ENCODE measurements at regions not wholly inside any gene's neighbourhood (a gene's known extent, or its start where the extent isn't known, plus 50 kb on each side); places are given as distances from the start of the nearest gene placed in this dataset.

DNA sequence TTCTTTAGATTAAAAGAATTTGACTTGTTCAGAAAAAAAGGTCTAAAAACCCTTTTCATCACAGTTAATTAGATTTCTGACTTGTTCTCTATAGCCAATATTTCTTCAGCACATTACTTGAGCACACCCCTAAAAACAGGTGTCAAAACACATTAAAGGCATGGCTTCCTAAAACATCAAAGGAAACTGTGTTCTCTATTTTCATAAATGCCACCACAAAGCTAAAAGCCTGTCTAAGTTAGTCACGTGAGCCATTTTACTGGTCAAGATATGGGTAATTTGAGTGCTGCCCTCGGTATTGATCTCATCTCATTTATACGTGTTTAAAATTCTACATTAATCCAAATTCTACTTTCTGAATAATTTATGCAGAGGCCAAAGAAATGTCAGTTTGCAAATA, 580.5 kb downstream of the HAO1 start (continued):
- TF ChIP-seq, protein P1, sequence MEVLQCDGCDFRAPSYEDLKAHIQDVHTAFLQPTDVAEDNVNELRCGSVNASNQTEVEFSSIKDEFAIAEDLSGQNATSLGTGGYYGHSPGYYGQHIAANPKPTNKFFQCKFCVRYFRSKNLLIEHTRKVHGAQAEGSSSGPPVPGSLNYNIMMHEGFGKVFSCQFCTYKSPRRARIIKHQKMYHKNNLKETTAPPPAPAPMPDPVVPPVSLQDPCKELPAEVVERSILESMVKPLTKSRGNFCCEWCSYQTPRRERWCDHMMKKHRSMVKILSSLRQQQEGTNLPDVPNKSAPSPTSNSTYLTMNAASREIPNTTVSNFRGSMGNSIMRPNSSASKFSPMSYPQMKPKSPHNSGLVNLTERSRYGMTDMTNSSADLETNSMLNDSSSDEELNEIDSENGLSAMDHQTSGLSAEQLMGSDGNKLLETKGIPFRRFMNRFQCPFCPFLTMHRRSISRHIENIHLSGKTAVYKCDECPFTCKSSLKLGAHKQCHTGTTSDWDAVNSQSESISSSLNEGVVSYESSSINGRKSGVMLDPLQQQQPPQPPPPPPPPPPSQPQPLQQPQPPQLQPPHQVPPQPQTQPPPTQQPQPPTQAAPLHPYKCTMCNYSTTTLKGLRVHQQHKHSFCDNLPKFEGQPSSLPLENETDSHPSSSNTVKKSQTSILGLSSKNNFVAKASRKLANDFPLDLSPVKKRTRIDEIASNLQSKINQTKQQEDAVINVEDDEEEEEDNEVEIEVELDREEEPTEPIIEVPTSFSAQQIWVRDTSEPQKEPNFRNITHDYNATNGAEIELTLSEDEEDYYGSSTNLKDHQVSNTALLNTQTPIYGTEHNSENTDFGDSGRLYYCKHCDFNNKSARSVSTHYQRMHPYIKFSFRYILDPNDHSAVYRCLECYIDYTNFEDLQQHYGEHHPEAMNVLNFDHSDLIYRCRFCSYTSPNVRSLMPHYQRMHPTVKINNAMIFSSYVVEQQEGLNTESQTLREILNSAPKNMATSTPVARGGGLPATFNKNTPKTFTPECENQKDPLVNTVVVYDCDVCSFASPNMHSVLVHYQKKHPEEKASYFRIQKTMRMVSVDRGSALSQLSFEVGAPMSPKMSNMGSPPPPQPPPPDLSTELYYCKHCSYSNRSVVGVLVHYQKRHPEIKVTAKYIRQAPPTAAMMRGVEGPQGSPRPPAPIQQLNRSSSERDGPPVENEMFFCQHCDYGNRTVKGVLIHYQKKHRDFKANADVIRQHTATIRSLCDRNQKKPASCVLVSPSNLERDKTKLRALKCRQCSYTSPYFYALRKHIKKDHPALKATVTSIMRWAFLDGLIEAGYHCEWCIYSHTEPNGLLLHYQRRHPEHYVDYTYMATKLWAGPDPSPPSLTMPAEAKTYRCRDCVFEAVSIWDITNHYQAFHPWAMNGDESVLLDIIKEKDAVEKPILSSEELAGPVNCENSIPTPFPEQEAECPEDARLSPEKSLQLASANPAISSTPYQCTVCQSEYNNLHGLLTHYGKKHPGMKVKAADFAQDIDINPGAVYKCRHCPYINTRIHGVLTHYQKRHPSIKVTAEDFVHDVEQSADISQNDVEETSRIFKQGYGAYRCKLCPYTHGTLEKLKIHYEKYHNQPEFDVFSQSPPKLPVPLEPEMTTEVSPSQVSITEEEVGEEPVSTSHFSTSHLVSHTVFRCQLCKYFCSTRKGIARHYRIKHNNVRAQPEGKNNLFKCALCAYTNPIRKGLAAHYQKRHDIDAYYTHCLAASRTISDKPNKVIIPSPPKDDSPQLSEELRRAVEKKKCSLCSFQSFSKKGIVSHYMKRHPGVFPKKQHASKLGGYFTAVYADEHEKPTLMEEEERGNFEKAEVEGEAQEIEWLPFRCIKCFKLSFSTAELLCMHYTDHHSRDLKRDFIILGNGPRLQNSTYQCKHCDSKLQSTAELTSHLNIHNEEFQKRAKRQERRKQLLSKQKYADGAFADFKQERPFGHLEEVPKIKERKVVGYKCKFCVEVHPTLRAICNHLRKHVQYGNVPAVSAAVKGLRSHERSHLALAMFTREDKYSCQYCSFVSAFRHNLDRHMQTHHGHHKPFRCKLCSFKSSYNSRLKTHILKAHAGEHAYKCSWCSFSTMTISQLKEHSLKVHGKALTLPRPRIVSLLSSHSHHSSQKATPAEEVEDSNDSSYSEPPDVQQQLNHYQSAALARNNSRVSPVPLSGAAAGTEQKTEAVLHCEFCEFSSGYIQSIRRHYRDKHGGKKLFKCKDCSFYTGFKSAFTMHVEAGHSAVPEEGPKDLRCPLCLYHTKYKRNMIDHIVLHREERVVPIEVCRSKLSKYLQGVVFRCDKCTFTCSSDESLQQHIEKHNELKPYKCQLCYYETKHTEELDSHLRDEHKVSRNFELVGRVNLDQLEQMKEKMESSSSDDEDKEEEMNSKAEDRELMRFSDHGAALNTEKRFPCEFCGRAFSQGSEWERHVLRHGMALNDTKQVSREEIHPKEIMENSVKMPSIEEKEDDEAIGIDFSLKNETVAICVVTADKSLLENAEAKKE (CRISPR knock-in tag; IDR thresholded peaks at IDR 0.05), result no peak
- TF ChIP-seq POLR2AphosphoS5 (IDR thresholded peaks at IDR 0.05; ENCODE audit: low read depth) (no peak), EZH2 (IDR thresholded peaks at IDR 0.05; ENCODE audit: low read depth, unreplicated experiment) (no peak), STAT1 (IDR thresholded peaks at IDR 0.05; ENCODE audit: unreplicated experiment) (no peak), CREB1 (CRISPR knock-in tag; IDR thresholded peaks at IDR 0.05; ENCODE audit: low read depth) (no peak), NANOG (IDR thresholded peaks at IDR 0.05; ENCODE audit: borderline replicate concordance) (no peak)

DNA sequence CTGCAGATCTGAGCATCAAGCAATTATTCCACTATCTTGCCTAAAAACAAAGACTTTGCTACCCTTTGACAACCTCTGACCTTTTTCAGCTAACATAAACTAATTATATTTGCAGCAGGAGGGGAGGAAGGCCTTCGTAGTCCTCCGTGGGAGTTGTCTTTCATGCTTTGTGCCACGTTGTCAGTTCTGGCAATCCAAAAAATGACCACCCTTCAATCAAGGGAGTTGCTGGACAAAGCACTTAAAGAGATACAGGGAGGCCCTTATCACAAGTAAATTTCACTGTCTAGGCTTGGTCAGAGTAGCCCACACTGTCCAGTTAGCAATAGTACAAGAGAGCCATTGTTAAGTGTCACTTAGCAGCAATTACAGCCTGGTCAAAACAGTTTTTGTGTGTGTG, 578.9 kb downstream of the HAO1 start:
- Histone ChIP-seq H3K4me1 (ENCODE audit: insufficient read depth) (no peaks in the 10 kb centered on the region), H3K36me3 (ENCODE audit: insufficient read depth) (no peaks in the 10 kb centered on the region), H2AFZ (peak overlapping the region; percentile 43; the same call in 1 of the 2 replicates), H3K27me3 (ENCODE audit: insufficient read depth) (no peaks in the 10 kb centered on the region), H3K4me3 (no peak overlapping the region), H3K4me2 (no peak overlapping the region), H3K27ac (ENCODE audit: low read depth) (no peak overlapping the region), H3K9me2 (ENCODE audit: insufficient read depth) (peaks cover 11% of the 10 kb centered on the region), H3K79me2 (replicated peaks; ENCODE audit: insufficient read depth) (no peaks in the 10 kb centered on the region), H4K20me1 (replicated peaks; ENCODE audit: insufficient read depth) (no peaks in the 10 kb centered on the region), H3F3A (replicated peaks; ENCODE audit: low read depth) (no peaks in the 10 kb centered on the region)
- H3K4me1 Mint-ChIP-seq, result peaks cover 15% of the 10 kb centered on the region
- no peak for ATAC-seq
- H3K27me3 Mint-ChIP-seq (ENCODE audit: insufficient read depth, low read depth, poor library complexity), result no peaks in the 10 kb centered on the region
- peaks cover 17% of the 10 kb centered on the region; the same call in 2 of the 3 replicates for H3K9me3 Mint-ChIP-seq
- H3K27ac Mint-ChIP-seq, result no peak overlapping the region
- H3K36me3 Mint-ChIP-seq (ENCODE audit: low read depth), result peaks cover 9% of the 10 kb centered on the region; the same call in 2 of the 3 replicates
- no peak for DNase-seq (ENCODE audit: low spot score)
- no peak overlapping the region for H3K4me3 Mint-ChIP-seq
- TF ChIP-seq, protein P2, sequence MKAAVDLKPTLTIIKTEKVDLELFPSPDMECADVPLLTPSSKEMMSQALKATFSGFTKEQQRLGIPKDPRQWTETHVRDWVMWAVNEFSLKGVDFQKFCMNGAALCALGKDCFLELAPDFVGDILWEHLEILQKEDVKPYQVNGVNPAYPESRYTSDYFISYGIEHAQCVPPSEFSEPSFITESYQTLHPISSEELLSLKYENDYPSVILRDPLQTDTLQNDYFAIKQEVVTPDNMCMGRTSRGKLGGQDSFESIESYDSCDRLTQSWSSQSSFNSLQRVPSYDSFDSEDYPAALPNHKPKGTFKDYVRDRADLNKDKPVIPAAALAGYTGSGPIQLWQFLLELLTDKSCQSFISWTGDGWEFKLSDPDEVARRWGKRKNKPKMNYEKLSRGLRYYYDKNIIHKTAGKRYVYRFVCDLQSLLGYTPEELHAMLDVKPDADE (IDR thresholded peaks at IDR 0.05), result no peak
- TF ChIP-seq, protein P1 (CRISPR knock-in tag; IDR thresholded peaks at IDR 0.05), result no peak
- no peak for TF ChIP-seq EZH2phosphoT487 (IDR thresholded peaks at IDR 0.05; ENCODE audit: unreplicated experiment)
- TF ChIP-seq ZNF331 (CRISPR knock-in tag; IDR thresholded peaks at IDR 0.05; ENCODE audit: low read depth), result no peak
- TF ChIP-seq EZH2 (IDR thresholded peaks at IDR 0.05; ENCODE audit: low read depth, unreplicated experiment), result no peak

All from GM23338 (cell line).